HG02852 (cell line): ENCODE measurements at regions not wholly inside any gene's neighbourhood (a gene's known extent, or its start where the extent isn't known, plus 50 kb on each side); places are given as distances from the start of the nearest gene placed in this dataset.
"Not testable (repeated sequence)": the region's sequence is repeated elsewhere in the genome, so short reads cannot be mapped to it uniquely, and the experiment has no call there.

Experiments
- ATAC-seq: cut with Tn5 transposase; IDR thresholded peaks from one replicate; pipeline ENCODE4 v1.9.1; 2021; ENCODE audit warnings: mild to moderate bottlenecking, moderate library complexity; ENCODE audit not compliant: unreplicated experiment

DNA sequence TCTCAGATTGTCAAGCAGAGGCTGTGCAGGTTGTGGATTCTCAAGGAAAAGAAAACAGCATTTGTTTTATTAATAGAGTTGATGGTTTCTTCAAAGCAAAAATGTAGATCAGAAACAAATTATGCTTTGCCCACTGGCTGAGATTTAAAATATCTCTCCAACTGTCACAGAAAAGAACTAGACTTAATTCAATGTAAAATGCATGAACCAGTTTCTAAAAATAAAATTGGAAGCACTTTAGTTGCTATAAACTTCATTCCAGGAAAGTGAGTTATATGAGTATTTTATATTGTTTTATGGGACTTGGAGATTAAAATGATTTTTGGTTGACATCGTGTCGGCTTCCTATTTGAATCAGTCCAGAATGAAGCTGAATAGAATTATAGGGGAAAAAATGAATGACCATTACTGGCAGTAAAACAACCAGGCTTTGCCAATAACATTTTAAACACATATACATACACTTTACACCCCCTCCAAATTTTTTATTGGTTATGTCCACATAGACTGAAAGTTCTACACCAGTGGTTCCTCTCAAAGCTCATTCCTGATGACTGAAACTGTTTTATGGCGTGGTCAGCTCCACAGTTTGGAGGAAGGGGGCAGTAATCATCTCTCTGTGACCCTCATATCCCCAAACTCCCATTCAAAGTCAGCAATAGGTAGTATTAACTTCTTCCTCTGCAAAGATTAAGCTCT lies 55.5 kb upstream of the DAAM1 start:
- no peak for ATAC-seq

- ATAC-seq: no peak
These were observed 54.8 kb upstream of the DAAM1 start for GRCh38 chr14:59133709-59134108.

- ATAC-seq: no peak
These were observed 54.2 kb upstream of the DAAM1 start for GRCh38 chr14:59134307-59134706.

DNA sequence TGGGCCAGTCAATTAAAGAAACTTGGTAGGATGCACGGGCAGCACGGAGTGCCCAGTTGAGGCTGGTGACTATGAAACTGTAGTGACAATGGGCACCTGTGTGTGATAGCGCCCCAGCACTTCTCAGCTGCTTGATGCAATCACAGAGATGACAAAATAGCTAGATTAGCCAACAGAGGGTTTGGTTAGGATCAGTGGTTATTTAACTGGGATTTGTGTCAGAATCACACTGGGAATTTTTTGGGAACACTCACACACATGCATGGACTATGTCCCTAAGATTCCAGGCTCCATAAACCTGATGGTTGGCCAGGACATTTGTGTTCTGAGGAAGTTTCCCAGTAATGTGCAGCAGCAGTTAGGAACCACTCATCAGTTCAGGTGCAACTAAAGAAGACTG lies 51.2 kb upstream of the DAAM1 start:
- no peak for ATAC-seq

DNA sequence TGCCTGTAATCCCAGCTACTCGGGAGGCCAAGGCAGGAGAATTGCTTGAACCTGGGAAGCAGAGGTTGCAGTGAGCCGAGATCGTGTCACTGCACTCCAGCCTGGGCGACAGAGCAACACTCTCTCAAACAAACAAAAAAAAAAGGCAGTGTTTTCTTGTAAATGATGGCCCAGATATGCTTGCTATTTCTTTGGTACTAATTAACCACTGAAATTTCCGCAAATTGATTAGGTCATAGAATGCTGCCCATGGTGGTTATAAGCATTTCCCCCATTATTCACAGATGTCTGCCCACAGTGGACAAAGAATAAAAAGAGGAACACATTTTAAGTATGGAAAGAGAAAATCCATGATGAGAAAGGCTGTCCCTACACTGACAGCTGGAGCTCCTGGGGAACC lies 49.9 kb upstream of the DAAM1 start:
- not testable (repeated sequence) for ATAC-seq
